ENCODE measurements at regions not wholly inside any gene's neighbourhood (a gene's known extent, or its start where the extent isn't known, plus 50 kb on each side); places are given as distances from the start of the nearest gene placed in this dataset.
"Not testable (repeated sequence)": the region's sequence is repeated elsewhere in the genome, so short reads cannot be mapped to it uniquely, and the experiment has no call there.

- TF ChIP-seq, protein P1, sequence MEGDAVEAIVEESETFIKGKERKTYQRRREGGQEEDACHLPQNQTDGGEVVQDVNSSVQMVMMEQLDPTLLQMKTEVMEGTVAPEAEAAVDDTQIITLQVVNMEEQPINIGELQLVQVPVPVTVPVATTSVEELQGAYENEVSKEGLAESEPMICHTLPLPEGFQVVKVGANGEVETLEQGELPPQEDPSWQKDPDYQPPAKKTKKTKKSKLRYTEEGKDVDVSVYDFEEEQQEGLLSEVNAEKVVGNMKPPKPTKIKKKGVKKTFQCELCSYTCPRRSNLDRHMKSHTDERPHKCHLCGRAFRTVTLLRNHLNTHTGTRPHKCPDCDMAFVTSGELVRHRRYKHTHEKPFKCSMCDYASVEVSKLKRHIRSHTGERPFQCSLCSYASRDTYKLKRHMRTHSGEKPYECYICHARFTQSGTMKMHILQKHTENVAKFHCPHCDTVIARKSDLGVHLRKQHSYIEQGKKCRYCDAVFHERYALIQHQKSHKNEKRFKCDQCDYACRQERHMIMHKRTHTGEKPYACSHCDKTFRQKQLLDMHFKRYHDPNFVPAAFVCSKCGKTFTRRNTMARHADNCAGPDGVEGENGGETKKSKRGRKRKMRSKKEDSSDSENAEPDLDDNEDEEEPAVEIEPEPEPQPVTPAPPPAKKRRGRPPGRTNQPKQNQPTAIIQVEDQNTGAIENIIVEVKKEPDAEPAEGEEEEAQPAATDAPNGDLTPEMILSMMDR (conservative IDR thresholded peaks at IDR 0.05; ENCODE audit: low read length) = not testable (repeated sequence)
- not testable (repeated sequence) for TF ChIP-seq EZH2phosphoT487 (IDR thresholded peaks at IDR 0.05; ENCODE audit: borderline replicate concordance, low read depth, low read length)
Measured at GRCh38 chr7:75237255-75238187, 145.1 kb downstream of the GTF2IRD2B start.

Measured in OCI-LY7 (cell line).